ENCODE measurements at regions not wholly inside any gene's neighbourhood (a gene's known extent, or its start where the extent isn't known, plus 50 kb on each side); places are given as distances from the start of the nearest gene placed in this dataset.

DNA sequence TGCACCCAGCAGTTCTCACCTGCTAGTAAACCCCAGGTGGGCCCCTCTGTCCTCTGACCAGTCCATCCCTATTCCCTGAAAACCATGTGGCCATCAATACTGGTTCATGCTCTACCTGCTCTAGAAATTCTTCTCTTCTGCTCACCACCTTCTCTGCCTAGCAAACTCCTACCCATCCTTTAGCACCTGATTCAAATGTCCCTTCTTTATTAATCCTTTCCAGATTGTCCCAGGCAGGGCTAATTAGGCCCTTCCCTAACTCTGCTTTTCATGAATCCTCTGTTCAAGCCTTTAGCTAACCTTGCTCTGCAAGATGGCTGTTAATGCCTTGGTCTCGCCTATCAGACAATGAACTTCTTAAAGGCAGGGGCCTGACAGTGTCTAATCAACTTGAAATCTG, 62.1 kb upstream of the TRABD2B start:
- H4K20me1 ChIP-seq (ENCODE audit: insufficient read depth, low read length) = no peaks in the 10 kb centered on the region
- DNase-seq (ENCODE audit: insufficient read length, low spot score, missing footprints) = no peak

GRCh38 chr1:48058135-48059025, 61.2 kb upstream of the TRABD2B start:
- Histone ChIP-seq H2AFZ (ENCODE audit: low read length) (no peak overlapping the region), H4K20me1 (ENCODE audit: insufficient read depth, low read length) (no peaks in the 10 kb centered on the region), H3K4me2 (ENCODE audit: insufficient read depth, low read length) (no peak overlapping the region), H3K27me3 (ENCODE audit: insufficient read depth, low read length) (peaks cover 24% of the 10 kb centered on the region), H3K4me3 (ENCODE audit: insufficient read depth, low read length) (no peak overlapping the region), H3K36me3 (ENCODE audit: insufficient read depth, low read length) (no peaks in the 10 kb centered on the region), H3K9me3 (ENCODE audit: low read depth, low read length) (no peaks in the 10 kb centered on the region), H3K27ac (ENCODE audit: low read depth, low read length) (no peak overlapping the region), H3K4me1 (ENCODE audit: insufficient read depth, low read length) (no peaks in the 10 kb centered on the region), H3K79me2 (ENCODE audit: insufficient read depth, low read length) (no peaks in the 10 kb centered on the region)
- no peak for TF ChIP-seq CTCF (IDR thresholded peaks at IDR 0.05; ENCODE audit: extremely low read depth, low read depth, low read length)
- DNase-seq (ENCODE audit: insufficient read length, low spot score, missing footprints) = no peak

More for the DNA sequence above, 62.1 kb upstream of the TRABD2B start:
- Histone ChIP-seq H3K36me3 (ENCODE audit: insufficient read depth, low read length) (no peaks in the 10 kb centered on the region), H3K79me2 (ENCODE audit: insufficient read depth, low read length) (no peaks in the 10 kb centered on the region), H3K27ac (ENCODE audit: low read depth, low read length) (no peak overlapping the region), H3K9me3 (ENCODE audit: low read depth, low read length) (no peaks in the 10 kb centered on the region), H3K4me2 (ENCODE audit: insufficient read depth, low read length) (no peak overlapping the region), H3K27me3 (ENCODE audit: insufficient read depth, low read length) (peaks cover 30% of the 10 kb centered on the region), H3K4me3 (ENCODE audit: insufficient read depth, low read length) (no peak overlapping the region), H3K4me1 (ENCODE audit: insufficient read depth, low read length) (no peaks in the 10 kb centered on the region), H2AFZ (ENCODE audit: low read length) (no peak overlapping the region)
- no peak for TF ChIP-seq CTCF (IDR thresholded peaks at IDR 0.05; ENCODE audit: extremely low read depth, low read depth, low read length)

DNA sequence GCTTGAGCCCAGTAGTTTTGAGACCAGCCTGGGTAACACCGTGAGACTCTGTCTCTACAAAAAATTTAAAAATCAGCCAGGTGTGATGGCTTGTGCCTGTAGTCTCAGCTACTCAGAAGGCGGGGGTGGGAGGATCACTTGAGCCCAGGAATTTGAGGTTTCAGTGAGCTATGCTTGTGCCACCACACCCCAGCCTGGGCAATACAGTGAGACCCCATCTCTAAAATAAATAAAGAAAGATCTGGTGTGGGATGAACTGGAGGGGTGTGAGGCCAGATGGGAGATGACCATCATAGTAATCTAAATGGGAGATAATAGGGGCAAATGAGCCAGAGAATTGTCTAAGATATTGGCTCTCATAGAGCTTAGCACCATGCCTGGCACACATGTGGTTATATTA, 60.1 kb upstream of the TRABD2B start:
- peaks cover 24% of the 10 kb centered on the region for H3K27me3 ChIP-seq (ENCODE audit: insufficient read depth, low read length)
- H3K27ac ChIP-seq (ENCODE audit: low read depth, low read length) = no peak overlapping the region
- no peak for TF ChIP-seq CTCF (IDR thresholded peaks at IDR 0.05; ENCODE audit: extremely low read depth, low read depth, low read length)
- H2AFZ ChIP-seq (ENCODE audit: low read length) = no peak overlapping the region
- H3K4me1 ChIP-seq (ENCODE audit: insufficient read depth, low read length) = peaks cover 9% of the 10 kb centered on the region
- no peaks in the 10 kb centered on the region for H3K36me3 ChIP-seq (ENCODE audit: insufficient read depth, low read length)
- H4K20me1 ChIP-seq (ENCODE audit: insufficient read depth, low read length) = no peaks in the 10 kb centered on the region
- no peaks in the 10 kb centered on the region for H3K79me2 ChIP-seq (ENCODE audit: insufficient read depth, low read length)
- DNase-seq (ENCODE audit: insufficient read length, low spot score, missing footprints) = no peak
- H3K4me2 ChIP-seq (ENCODE audit: insufficient read depth, low read length) = no peak overlapping the region
- no peaks in the 10 kb centered on the region for H3K9me3 ChIP-seq (ENCODE audit: low read depth, low read length)
- no peak overlapping the region for H3K4me3 ChIP-seq (ENCODE audit: insufficient read depth, low read length)

- Histone ChIP-seq H3K4me2 (ENCODE audit: insufficient read depth, low read length) (no peak overlapping the region), H4K20me1 (ENCODE audit: insufficient read depth, low read length) (no peaks in the 10 kb centered on the region), H3K36me3 (ENCODE audit: insufficient read depth, low read length) (no peaks in the 10 kb centered on the region), H3K27me3 (ENCODE audit: insufficient read depth, low read length) (peaks cover 24% of the 10 kb centered on the region), H3K27ac (ENCODE audit: low read depth, low read length) (no peak overlapping the region), H3K4me1 (ENCODE audit: insufficient read depth, low read length) (peaks cover 14% of the 10 kb centered on the region), H2AFZ (ENCODE audit: low read length) (no peak overlapping the region), H3K4me3 (ENCODE audit: insufficient read depth, low read length) (no peak overlapping the region), H3K79me2 (ENCODE audit: insufficient read depth, low read length) (no peaks in the 10 kb centered on the region), H3K9me3 (ENCODE audit: low read depth, low read length) (no peaks in the 10 kb centered on the region)
- TF ChIP-seq CTCF (IDR thresholded peaks at IDR 0.05; ENCODE audit: extremely low read depth, low read depth, low read length) = no peak
- no peak for DNase-seq (ENCODE audit: insufficient read length, low spot score, missing footprints)
Measured at GRCh38 chr1:48055876-48056764, 58.9 kb upstream of the TRABD2B start.

All from osteoblast (primary cell).